Skeletal muscle tissue (tissue), 3 donors: ENCODE measurements at regions not wholly inside any gene's neighbourhood (a gene's known extent, or its start where the extent isn't known, plus 50 kb on each side); places are given as distances from the start of the nearest gene placed in this dataset.

Source experiments
- H3K27ac ChIP-seq: one replicate; pipeline ENCODE4 v1.7.0; 2013; ENCODE audit warnings: mild to moderate bottlenecking, low read depth, low read length, inconsistent platforms
- H3K27me3 ChIP-seq, 3 donors: one replicate each; pipeline ENCODE4 v1.7.0; 2013; ENCODE audit warnings: low read length in 3 of 3; ENCODE audit not compliant: control insufficient read depth in 3 of 3, insufficient read depth in 3 of 3
- H3K36me3 ChIP-seq, 3 donors: one replicate each; pipeline ENCODE4 v1.7.0; 2013; ENCODE audit warnings: low read length in 3 of 3; ENCODE audit not compliant: control insufficient read depth in 3 of 3, insufficient read depth in 3 of 3
- H3K4me1 ChIP-seq, 3 donors: one replicate each; pipeline ENCODE4 v1.7.0; 2013; ENCODE audit warnings: low read length in 3 of 3, mild to moderate bottlenecking in 3 of 3; ENCODE audit not compliant: control insufficient read depth in 3 of 3, insufficient read depth in 3 of 3
- H3K4me3 ChIP-seq, 3 donors: one replicate each; pipeline ENCODE4 v1.7.0; 2013; ENCODE audit warnings: low read length in 3 of 3
- H3K9ac ChIP-seq, 3 donors: one replicate each; pipeline ENCODE4 v1.7.0; 2013; ENCODE audit warnings: low read length in 3 of 3, mild to moderate bottlenecking in 3 of 3, moderate library complexity in 2 of 3, low read depth in 1 of 3
- H3K9me3 ChIP-seq, 3 donors: one replicate each; pipeline ENCODE4 v1.7.0; 2013; ENCODE audit warnings: low read length in 3 of 3; ENCODE audit not compliant: control insufficient read depth in 3 of 3
- donor health status: Osteomylitis.

DNA sequence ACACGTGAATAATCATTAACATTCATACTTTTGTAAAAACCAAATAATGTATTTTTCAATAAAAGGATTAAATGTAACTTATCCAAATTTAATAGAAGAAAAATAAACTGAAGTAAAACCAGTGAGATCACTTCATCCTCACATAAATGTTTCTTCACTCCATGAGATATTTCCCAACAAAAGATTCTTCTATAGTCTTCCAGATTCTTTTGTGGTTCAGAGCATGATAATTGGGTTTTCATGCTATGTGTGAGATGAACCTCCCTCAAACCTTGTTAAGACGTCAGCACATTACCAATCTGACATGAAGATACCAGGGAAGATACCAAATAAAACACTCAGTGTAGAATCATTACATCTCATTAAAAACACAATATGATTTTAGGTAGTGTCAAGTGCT, 62.9 kb upstream of the OXGR1 start:
- Histone ChIP-seq H3K36me3 (no peaks in the 10 kb centered on the region), H3K4me1 (no peaks in the 10 kb centered on the region), H3K4me3 (no peak overlapping the region), H3K9ac (no peak overlapping the region), H3K9me3 (no peaks in the 10 kb centered on the region), H3K27me3 (peaks cover 0 to 2% (median 0%) of the 10 kb centered on the region in 3 donors), H3K27ac (no peak overlapping the region)

- H3K27ac ChIP-seq: no peak overlapping the region
These were observed 64.1 kb upstream of the OXGR1 start for GRCh38 chr13:97058391-97058790.

DNA sequence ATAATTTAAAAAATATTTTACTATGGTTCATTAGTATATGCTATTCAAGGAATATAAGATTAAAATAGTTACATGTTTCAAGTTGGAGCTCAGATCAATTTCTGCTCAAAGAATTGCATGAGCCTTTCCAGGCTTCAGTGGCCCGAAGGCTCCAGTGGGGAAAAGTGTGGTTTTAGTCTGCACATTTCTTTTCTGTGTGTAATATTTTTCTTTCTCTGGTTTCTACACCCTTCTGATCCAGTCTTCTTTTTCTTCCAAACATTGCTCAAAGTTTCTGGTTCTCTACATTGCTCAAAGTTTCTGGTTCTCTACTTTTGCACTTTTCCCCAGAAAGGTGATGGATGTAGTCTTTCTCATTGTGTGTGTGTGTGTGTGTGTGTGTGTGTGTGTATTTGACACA, 64.7 kb upstream of the OXGR1 start:
- Histone ChIP-seq H3K36me3 (no peaks in the 10 kb centered on the region), H3K27me3 (peaks cover 0 to 2% (median 0%) of the 10 kb centered on the region in 3 donors), H3K4me1 (no peaks in the 10 kb centered on the region), H3K4me3 (no peak overlapping the region), H3K9ac (no peak overlapping the region), H3K9me3 (no peaks in the 10 kb centered on the region), H3K27ac (no peak overlapping the region)

More at GRCh38 chr13:97058391-97058790, 64.1 kb upstream of the OXGR1 start:
- Histone ChIP-seq H3K9me3 (no peaks in the 10 kb centered on the region), H3K36me3 (no peaks in the 10 kb centered on the region), H3K9ac (no peak overlapping the region), H3K4me3 (no peak overlapping the region), H3K27me3 (peaks cover 0 to 2% (median 0%) of the 10 kb centered on the region in 3 donors), H3K4me1 (no peaks in the 10 kb centered on the region)

- Histone ChIP-seq H3K27me3 (peaks cover 0 to 5% (median 3%) of the 10 kb centered on the region in 3 donors), H3K4me3 (no peak overlapping the region), H3K9ac (no peak overlapping the region), H3K9me3 (no peaks in the 10 kb centered on the region), H3K36me3 (no peaks in the 10 kb centered on the region), H3K4me1 (no peaks in the 10 kb centered on the region), H3K27ac (no peak overlapping the region)
These were observed 73.0 kb upstream of the OXGR1 start for GRCh38 chr13:97067017-97067895.

DNA sequence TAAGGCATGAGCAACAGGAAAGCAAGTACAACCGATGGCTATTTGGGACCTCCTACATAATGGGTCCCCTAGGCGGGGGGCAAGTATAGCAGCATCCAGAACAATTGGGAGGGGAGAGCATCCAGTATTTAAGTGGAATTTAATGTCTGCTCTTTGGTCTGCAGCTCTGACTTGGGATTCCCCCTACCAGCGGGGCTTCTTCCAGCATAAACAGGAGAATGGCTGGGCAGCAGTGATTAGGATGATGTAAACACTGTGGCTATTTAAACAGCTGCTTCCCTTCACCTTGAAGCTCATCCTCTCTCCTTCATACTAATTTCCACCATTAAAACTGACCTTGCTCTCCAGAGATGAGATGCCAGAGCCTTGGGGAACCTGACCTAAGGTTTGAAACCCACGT, 73.9 kb upstream of the OXGR1 start:
- H3K27me3 ChIP-seq: peaks cover 0 to 5% (median 3%) of the 10 kb centered on the region in 3 donors
- H3K9ac ChIP-seq: no peak overlapping the region
- no peak overlapping the region for H3K4me3 ChIP-seq
- H3K4me1 ChIP-seq: no peaks in the 10 kb centered on the region
- H3K36me3 ChIP-seq: no peaks in the 10 kb centered on the region
- no peaks in the 10 kb centered on the region for H3K9me3 ChIP-seq
- no peak overlapping the region for H3K27ac ChIP-seq

- no peaks in the 10 kb centered on the region for H3K36me3 ChIP-seq
- H3K27ac ChIP-seq: peak overlapping the region; percentile 36
- no peak overlapping the region for H3K9ac ChIP-seq
- no peaks in the 10 kb centered on the region for H3K4me1 ChIP-seq
- H3K4me3 ChIP-seq: no peak overlapping the region
- peaks cover 0 to 5% (median 3%) of the 10 kb centered on the region in 3 donors for H3K27me3 ChIP-seq
- no peaks in the 10 kb centered on the region for H3K9me3 ChIP-seq
These were observed 75.0 kb upstream of the OXGR1 start for GRCh38 chr13:97069050-97069815.

DNA sequence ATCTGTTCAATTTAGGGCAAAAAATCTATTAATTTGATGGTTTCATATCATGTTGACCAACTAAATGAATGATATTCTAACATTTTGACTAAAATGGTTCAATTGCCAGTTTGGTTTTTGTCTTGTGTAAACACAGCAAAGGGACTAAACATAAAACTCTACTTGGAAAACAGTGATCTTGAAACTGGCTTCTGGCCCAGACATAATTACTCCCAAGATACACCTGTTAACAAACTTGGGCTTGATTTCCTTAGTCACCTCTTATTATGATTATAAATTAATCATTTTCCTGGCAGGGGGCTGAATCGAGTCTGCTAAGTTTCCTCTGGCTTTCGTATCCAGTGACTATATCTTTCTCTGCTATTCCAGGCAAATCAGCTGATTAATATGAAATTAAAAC, 78.0 kb upstream of the OXGR1 start:
- H3K9me3 ChIP-seq: peaks cover 0 to 5% (median 0%) of the 10 kb centered on the region in 3 donors
- H3K27me3 ChIP-seq: peaks cover 0 to 5% (median 0%) of the 10 kb centered on the region in 3 donors
- H3K27ac ChIP-seq: no peak overlapping the region
- no peaks in the 10 kb centered on the region for H3K36me3 ChIP-seq
- H3K9ac ChIP-seq: no peak overlapping the region
- no peak overlapping the region for H3K4me3 ChIP-seq
- H3K4me1 ChIP-seq: no peaks in the 10 kb centered on the region

GRCh38 chr13:97074618-97075017, 80.3 kb upstream of the OXGR1 start:
- H3K4me3 ChIP-seq: no peak overlapping the region
- no peaks in the 10 kb centered on the region for H3K4me1 ChIP-seq

GRCh38 chr13:97076898-97077297, 82.6 kb upstream of the OXGR1 start:
- H3K4me1 ChIP-seq: no peaks in the 10 kb centered on the region
- no peaks in the 10 kb centered on the region for H3K36me3 ChIP-seq
- peak overlapping the region; percentile 51 for H3K27ac ChIP-seq
- H3K9ac ChIP-seq: no peak overlapping the region
- H3K27me3 ChIP-seq: no peaks in the 10 kb centered on the region
- peaks cover 0 to 5% (median 0%) of the 10 kb centered on the region in 3 donors for H3K9me3 ChIP-seq
- H3K4me3 ChIP-seq: peak overlapping the region in 1 of 3 donors; percentile 17

More at GRCh38 chr13:97074618-97075017, 80.3 kb upstream of the OXGR1 start:
- H3K9me3 ChIP-seq: peaks cover 0 to 5% (median 0%) of the 10 kb centered on the region in 3 donors
- no peak overlapping the region for H3K27ac ChIP-seq
- no peaks in the 10 kb centered on the region for H3K27me3 ChIP-seq
- no peaks in the 10 kb centered on the region for H3K36me3 ChIP-seq
- no peak overlapping the region for H3K9ac ChIP-seq

DNA sequence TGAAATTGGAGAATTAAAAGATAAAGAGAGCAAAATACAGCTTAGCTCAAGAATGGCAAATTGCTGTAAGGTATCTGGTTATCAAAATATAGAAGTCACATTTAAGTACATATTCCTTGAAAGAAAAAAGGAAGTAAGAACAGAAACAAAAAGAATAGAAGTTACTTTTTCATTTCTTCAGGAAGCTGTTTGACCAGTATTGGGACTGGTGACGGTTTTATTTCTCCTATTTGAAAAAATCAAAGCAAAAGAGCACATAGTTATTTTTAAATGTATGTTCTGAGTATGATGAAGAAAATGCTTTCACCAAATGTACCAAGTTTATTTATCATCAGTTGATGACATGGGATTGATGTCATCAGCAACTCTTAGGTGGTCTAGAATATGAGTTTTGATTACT, 83.1 kb upstream of the OXGR1 start:
- Histone ChIP-seq H3K27me3 (no peaks in the 10 kb centered on the region), H3K27ac (peak overlapping the region; percentile 51), H3K4me3 (peak overlapping the region in 1 of 3 donors; percentile 17), H3K36me3 (no peaks in the 10 kb centered on the region), H3K9me3 (peaks cover 0 to 5% (median 0%) of the 10 kb centered on the region in 3 donors), H3K4me1 (no peaks in the 10 kb centered on the region), H3K9ac (no peak overlapping the region)
